ENCODE measurements at regions not wholly inside any gene's neighbourhood (a gene's known extent, or its start where the extent isn't known, plus 50 kb on each side); places are given as distances from the start of the nearest gene placed in this dataset.

GRCh38 chr7:106770191-106770590 lies 94.9 kb upstream of the PIK3CG start:
- no peak for TF ChIP-seq CTCF (conservative IDR thresholded peaks at IDR 0.05; ENCODE audit: low read depth, low read length)
- no peak overlapping the region for H3K4me3 ChIP-seq (ENCODE audit: low read depth, low read length)
- DNase-seq (ENCODE audit: low read depth), result peak; percentile 92

GRCh38 chr7:106772655-106773108 lies 92.4 kb upstream of the PIK3CG start:
- DNase-seq (ENCODE audit: low read depth), result peak; percentile 86
- H3K4me3 ChIP-seq (ENCODE audit: low read depth, low read length), result no peak overlapping the region
- no peak for TF ChIP-seq CTCF (conservative IDR thresholded peaks at IDR 0.05; ENCODE audit: low read depth, low read length)

- DNase-seq (ENCODE audit: low read depth), result no peak
- no peak overlapping the region for H3K4me3 ChIP-seq (ENCODE audit: low read depth, low read length)
- TF ChIP-seq CTCF (conservative IDR thresholded peaks at IDR 0.05; ENCODE audit: low read depth, low read length), result no peak
Measured at GRCh38 chr7:106773228-106773627, 91.9 kb upstream of the PIK3CG start.

- no peak for DNase-seq (ENCODE audit: low read depth)
- no peak for TF ChIP-seq CTCF (conservative IDR thresholded peaks at IDR 0.05; ENCODE audit: low read depth, low read length)
- no peak overlapping the region for H3K4me3 ChIP-seq (ENCODE audit: low read depth, low read length)
Measured at GRCh38 chr7:106773721-106774120, 91.4 kb upstream of the PIK3CG start.

- TF ChIP-seq CTCF (conservative IDR thresholded peaks at IDR 0.05; ENCODE audit: low read depth, low read length), result no peak
- no peak for DNase-seq (ENCODE audit: low read depth)
- H3K4me3 ChIP-seq (ENCODE audit: low read depth, low read length), result no peak overlapping the region
Measured at GRCh38 chr7:106774213-106774767, 90.8 kb upstream of the PIK3CG start.

- DNase-seq (ENCODE audit: low read depth), result peak; percentile 79
- TF ChIP-seq CTCF (conservative IDR thresholded peaks at IDR 0.05; ENCODE audit: low read depth, low read length), result no peak
- H3K4me3 ChIP-seq (ENCODE audit: low read depth, low read length), result no peak overlapping the region
Measured at GRCh38 chr7:106774768-106775551, 90.1 kb upstream of the PIK3CG start.

- peak; percentile 80 for DNase-seq (ENCODE audit: low read depth)
- H3K4me3 ChIP-seq (ENCODE audit: low read depth, low read length), result peak overlapping the region; percentile 15
Measured at GRCh38 chr7:106775552-106775936, 89.5 kb upstream of the PIK3CG start.

More at GRCh38 chr7:106775552-106775936, 89.5 kb upstream of the PIK3CG start:
- TF ChIP-seq CTCF (conservative IDR thresholded peaks at IDR 0.05; ENCODE audit: low read depth, low read length), result no peak

Measured in choroid plexus epithelial cell (primary cell).